Endothelial cell of umbilical vein (primary cell): ENCODE measurements at regions not wholly inside any gene's neighbourhood (a gene's known extent, or its start where the extent isn't known, plus 50 kb on each side); places are given as distances from the start of the nearest gene placed in this dataset.
"Not testable (repeated sequence)": the region's sequence is repeated elsewhere in the genome, so short reads cannot be mapped to it uniquely, and the experiment has no call there.

ENCODE experiments used
- BruUV-seq: library from RNA; stranded (reverse); fragments of 400-500 nt; replicated peaks from 2 replicates; lab custom pipeline; 2021; lab: Mats Ljungman, UMichigan
- CTCF ChIA-PET: fragments of 300-600, 350-600 bp; sonication (Branson Sonifier 250); formaldehyde crosslinking; loops from one replicate; lab custom pipeline; 2021; ENCODE audit warnings: antibody characterized with exemption, inconsistent platforms; lab: Charles Lee
- POLR2A ChIA-PET: fragments of 300-600, 350-600 bp; sonication (Branson Sonifier 250); formaldehyde crosslinking; loops from one replicate; lab custom pipeline; 2021; ENCODE audit warnings: antibody characterized with exemption, inconsistent platforms; lab: Charles Lee
- DNase-seq: peaks from one replicate; pipeline ENCODE4 v3.0.0-alpha.2; 2011; ENCODE audit warnings: low read depth, low spot score
- FAIRE-seq: peaks from 2 replicates; lab custom pipeline; 2011; peaks lifted over from hg19 to GRCh38; lab: Jason Lieb, UNC
- H2AFZ ChIP-seq: 2 replicates; pipeline ENCODE4 v1.6.0; 2012; ENCODE audit warnings: low read depth, low read length, control low read depth, inconsistent platforms
- H3K27ac ChIP-seq: 2 replicates; pipeline ENCODE4 v1.5.1; 2011; ENCODE audit warnings: low read depth, mild to moderate bottlenecking, control low read depth, low read length, moderate library complexity; ENCODE audit not compliant: insufficient read depth
- H3K27me3 ChIP-seq, 2 experiments: 2 replicates each; pipeline versions ENCODE4 v1.6.0 to v1.6.1; 2011; ENCODE audit warnings: low read length in 2 of 2, mixed read lengths in 1 of 2; ENCODE audit not compliant: control insufficient read depth in 2 of 2, insufficient read depth in 2 of 2
- H3K36me3 ChIP-seq, 2 experiments: 2 replicates in 1 of 2; 3 replicates in 1 of 2; pipeline ENCODE4 v1.5.1; 2011; ENCODE audit warnings: low read length in 2 of 2, mild to moderate bottlenecking in 1 of 2, moderate library complexity in 1 of 2; ENCODE audit not compliant: control insufficient read depth in 2 of 2, insufficient read depth in 2 of 2; ENCODE audit errors: extremely low read depth in 1 of 2
- H3K4me1 ChIP-seq: 3 replicates; pipeline ENCODE4 v1.5.1; 2011; ENCODE audit warnings: mild to moderate bottlenecking, low read length; ENCODE audit not compliant: control insufficient read depth, insufficient read depth; ENCODE audit errors: extremely low read depth
- H3K4me2 ChIP-seq: 2 replicates; pipeline ENCODE4 v1.6.1; 2011; ENCODE audit warnings: low read length, control low read depth, mixed read lengths; ENCODE audit not compliant: insufficient read depth
- H3K4me3 ChIP-seq, 3 experiments: fragments of 200-600 bp in 1 of 3; sonication (generic), shearing (Covaris generic) in 1 of 3; replicated peaks in 1 of 3; 2 replicates each; pipeline ENCODE4 v1.5.1; 2011 to 2016; ENCODE audit warnings: control low read depth in 3 of 3, low read length in 3 of 3, mild to moderate bottlenecking in 2 of 3, inconsistent platforms in 1 of 3, low read depth in 1 of 3, moderate library complexity in 1 of 3; ENCODE audit not compliant: insufficient read depth in 1 of 3
- H3K79me2 ChIP-seq: 2 replicates; pipeline ENCODE4 v1.6.0; 2012; ENCODE audit warnings: low read length, inconsistent platforms; ENCODE audit not compliant: control insufficient read depth, insufficient read depth
- H3K9ac ChIP-seq: replicated peaks from 2 replicates; pipeline ENCODE3; 2011; ENCODE audit warnings: low read length, control low read depth; ENCODE audit not compliant: insufficient read depth; ENCODE audit errors: extremely low read depth
- H3K9me1 ChIP-seq: replicated peaks from 3 replicates; pipeline ENCODE4 v1.6.0; 2011; ENCODE audit warnings: mild to moderate bottlenecking, low read length; ENCODE audit not compliant: control insufficient read depth, insufficient read depth; ENCODE audit errors: extremely low read depth
- H3K9me3 ChIP-seq: replicated peaks from 2 replicates; pipeline ENCODE4 v1.5.1; 2012; ENCODE audit warnings: low read length, inconsistent platforms; ENCODE audit not compliant: control insufficient read depth, insufficient read depth
- H4K20me1 ChIP-seq: replicated peaks from 2 replicates; pipeline ENCODE3; 2011; ENCODE audit warnings: mild to moderate bottlenecking, low read length; ENCODE audit not compliant: control insufficient read depth, insufficient read depth; ENCODE audit errors: extremely low read depth
- EZH2 ChIP-seq: IDR thresholded peaks from 2 replicates; pipeline ENCODE4 v1.6.1; 2012; ENCODE audit warnings: borderline replicate concordance, low read depth, mild to moderate bottlenecking, moderate library complexity, low read length, inconsistent platforms; ENCODE audit not compliant: severe bottlenecking
- FOS ChIP-seq: IDR thresholded peaks from 2 replicates; pipeline ENCODE4 v1.6.1; 2011; ENCODE audit warnings: mild to moderate bottlenecking, low read length, moderate library complexity, borderline replicate concordance; ENCODE audit not compliant: insufficient read depth
- GATA2 ChIP-seq: IDR thresholded peaks from 2 replicates; pipeline ENCODE4 v1.7.0; 2011; ENCODE audit warnings: low read depth, mild to moderate bottlenecking, moderate library complexity, mixed read lengths, low read length; ENCODE audit not compliant: insufficient read length, insufficient read depth
- JUN ChIP-seq: IDR thresholded peaks from 2 replicates; pipeline ENCODE4 v1.6.1; 2011; ENCODE audit warnings: borderline replicate concordance, low read depth; ENCODE audit not compliant: insufficient read length, insufficient read depth
- MYC ChIP-seq: IDR thresholded peaks from one replicate; pipeline ENCODE4 v1.6.1; 2011; ENCODE audit warnings: mild to moderate bottlenecking, low read depth, low read length
- POLR2A ChIP-seq: IDR thresholded peaks from 2 replicates; pipeline ENCODE4 v1.6.1; 2012; ENCODE audit warnings: low read depth, mild to moderate bottlenecking, control low read depth, low read length
- POLR2AphosphoS5 ChIP-seq: IDR thresholded peaks from 2 replicates; pipeline ENCODE4 v1.6.1; 2012; ENCODE audit warnings: low read depth, mild to moderate bottlenecking, control low read depth, low read length, moderate library complexity; ENCODE audit not compliant: insufficient read depth
- dilution Hi-C: fragments of 300-500 bp; cut with MboI; formaldehyde crosslinking; loops from one replicate; pipeline ENCODE4 v1.15.0; 2019; ENCODE audit warnings: low sequenced_read_pairs; ENCODE audit not compliant: extremely low pct_ligation_motif_present
- intact Hi-C: fragments of 100-400 bp; cut with micrococcal nuclease; formaldehyde crosslinking; loops from one replicate; pipeline ENCODE4 v1.10.0; 2022
- TF ChIP-seq, protein P1 (sequence below), 2 donors: IDR thresholded peaks; 1 replicate in 1 of 2; 2 replicates in 1 of 2; pipeline ENCODE4 v1.5.1; 2011; ENCODE audit warnings: low read length in 2 of 2, mild to moderate bottlenecking in 2 of 2, moderate library complexity in 2 of 2, control low read depth in 1 of 2, inconsistent platforms in 1 of 2, low read depth in 1 of 2; ENCODE audit not compliant: insufficient read depth in 1 of 2; ENCODE audit errors: extremely low read depth in 1 of 2
- TF ChIP-seq, protein P2 (sequence below): IDR thresholded peaks from 2 replicates; pipeline ENCODE4 v1.6.1; 2011; ENCODE audit not compliant: insufficient read depth, insufficient read length

DNA sequence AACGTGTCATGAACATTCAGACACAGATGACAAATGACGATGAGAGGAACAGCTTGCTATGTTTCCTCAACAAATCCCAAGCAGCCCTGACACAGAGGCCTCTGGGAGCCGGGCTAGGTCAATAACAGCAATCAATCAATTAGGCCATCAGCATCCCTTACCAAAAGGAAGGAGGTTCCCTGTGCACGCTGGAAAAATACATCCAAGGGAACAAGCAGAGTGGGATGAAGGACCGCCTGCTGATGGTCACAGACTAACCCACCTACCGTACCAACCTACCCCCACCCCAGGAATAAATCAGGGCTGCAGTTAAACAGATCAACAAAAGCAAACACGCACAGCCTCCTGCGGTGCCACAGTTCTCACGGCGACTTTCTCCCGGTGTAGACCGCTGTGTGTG lies 265.1 kb upstream of the SFSWAP start:
- no peak for DNase-seq
- Histone ChIP-seq H3K4me2 (no peak overlapping the region), H2AFZ (no peak overlapping the region), H3K36me3 (no peaks in the 10 kb centered on the region), H3K4me3 (no peak overlapping the region), H3K9me3 (no peaks in the 10 kb centered on the region), H3K9me1 (no peaks in the 10 kb centered on the region), H3K27ac (no peak overlapping the region), H3K9ac (no peak overlapping the region), H4K20me1 (no peaks in the 10 kb centered on the region), H3K4me1 (no peaks in the 10 kb centered on the region), H3K79me2 (no peaks in the 10 kb centered on the region), H3K27me3 (no peaks in the 10 kb centered on the region)
- dilution Hi-C loops (no loop called here), intact Hi-C loops (no loop called here)
- no TSS peak for BruUV-seq
- ChIA-PET CTCF (no interaction called here), POLR2A (no interaction called here)
- FAIRE-seq: no peak
- TF ChIP-seq MYC: no peak
- TF ChIP-seq, protein P1, sequence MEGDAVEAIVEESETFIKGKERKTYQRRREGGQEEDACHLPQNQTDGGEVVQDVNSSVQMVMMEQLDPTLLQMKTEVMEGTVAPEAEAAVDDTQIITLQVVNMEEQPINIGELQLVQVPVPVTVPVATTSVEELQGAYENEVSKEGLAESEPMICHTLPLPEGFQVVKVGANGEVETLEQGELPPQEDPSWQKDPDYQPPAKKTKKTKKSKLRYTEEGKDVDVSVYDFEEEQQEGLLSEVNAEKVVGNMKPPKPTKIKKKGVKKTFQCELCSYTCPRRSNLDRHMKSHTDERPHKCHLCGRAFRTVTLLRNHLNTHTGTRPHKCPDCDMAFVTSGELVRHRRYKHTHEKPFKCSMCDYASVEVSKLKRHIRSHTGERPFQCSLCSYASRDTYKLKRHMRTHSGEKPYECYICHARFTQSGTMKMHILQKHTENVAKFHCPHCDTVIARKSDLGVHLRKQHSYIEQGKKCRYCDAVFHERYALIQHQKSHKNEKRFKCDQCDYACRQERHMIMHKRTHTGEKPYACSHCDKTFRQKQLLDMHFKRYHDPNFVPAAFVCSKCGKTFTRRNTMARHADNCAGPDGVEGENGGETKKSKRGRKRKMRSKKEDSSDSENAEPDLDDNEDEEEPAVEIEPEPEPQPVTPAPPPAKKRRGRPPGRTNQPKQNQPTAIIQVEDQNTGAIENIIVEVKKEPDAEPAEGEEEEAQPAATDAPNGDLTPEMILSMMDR (IDR thresholded peaks at IDR 0.05; ENCODE audit: extremely low read depth in 1 of 2, insufficient read depth in 1 of 2, low read depth in 1 of 2, low read length in 2 of 2): no peak
- TF ChIP-seq, protein P2, sequence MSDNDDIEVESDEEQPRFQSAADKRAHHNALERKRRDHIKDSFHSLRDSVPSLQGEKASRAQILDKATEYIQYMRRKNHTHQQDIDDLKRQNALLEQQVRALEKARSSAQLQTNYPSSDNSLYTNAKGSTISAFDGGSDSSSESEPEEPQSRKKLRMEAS: no peak
- no peak for TF ChIP-seq FOS
- TF ChIP-seq GATA2: no peak
- TF ChIP-seq POLR2AphosphoS5: no peak
- TF ChIP-seq EZH2: no peak
- no peak for TF ChIP-seq POLR2A
- no peak for TF ChIP-seq JUN

DNA sequence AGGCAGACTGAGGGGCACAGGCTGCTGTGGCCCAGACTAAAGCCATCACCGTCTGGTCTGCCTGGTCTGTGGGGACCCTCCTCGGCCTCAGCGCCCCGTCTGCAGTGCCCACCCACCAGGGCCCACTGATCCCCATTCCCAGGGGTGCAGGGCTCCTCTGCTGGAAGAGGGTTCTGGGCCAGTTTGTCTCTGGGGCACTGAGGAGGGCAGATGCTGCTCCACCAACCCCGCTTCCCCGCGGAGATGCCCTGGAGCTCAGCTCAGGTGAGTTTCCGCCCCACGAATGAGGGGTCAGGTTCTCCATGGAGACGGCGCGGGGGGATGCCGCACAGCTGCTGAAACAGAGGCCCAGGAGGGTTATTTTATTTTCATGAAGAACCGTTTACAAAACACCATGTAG lies 263.3 kb upstream of the SFSWAP start:
- DNase-seq, intact Hi-C loops: not testable (repeated sequence)

More for the DNA sequence above, 263.3 kb upstream of the SFSWAP start:
- H3K4me1 ChIP-seq, BruUV-seq, H3K27me3 ChIP-seq, H3K9ac ChIP-seq, FAIRE-seq, POLR2A ChIA-PET, H3K9me1 ChIP-seq, H3K9me3 ChIP-seq, H3K79me2 ChIP-seq, H3K4me3 ChIP-seq, CTCF ChIA-PET, H2AFZ ChIP-seq, H3K27ac ChIP-seq, H3K4me2 ChIP-seq, dilution Hi-C loops, H3K36me3 ChIP-seq, H4K20me1 ChIP-seq: not testable (repeated sequence)
